RPMI8226 (cell line): ENCODE measurements at regions not wholly inside any gene's neighbourhood (a gene's known extent, or its start where the extent isn't known, plus 50 kb on each side); places are given as distances from the start of the nearest gene placed in this dataset.
A peak's percentile ranks its signal among the peaks of the same experiment; 100 is the strongest.
"Not testable (repeated sequence)": the region's sequence is repeated elsewhere in the genome, so short reads cannot be mapped to it uniquely, and the experiment has no call there.

ENCODE experiments used
- DNase-seq: peaks from one replicate; pipeline ENCODE4 v3.0.0-alpha.2; 2015

GRCh38 chr10:25724241-25724640 is 209.8 kb upstream of the MYO3A start:
- DNase-seq = no peak

- peak; percentile 61 for DNase-seq
Observed at GRCh38 chr10:25725917-25726716, 207.9 kb upstream of the MYO3A start.

GRCh38 chr10:25738776-25739175 is 195.3 kb upstream of the MYO3A start:
- no peak for DNase-seq

- DNase-seq = no peak
Observed at GRCh38 chr10:25743832-25744231, 190.2 kb upstream of the MYO3A start.

- DNase-seq = no peak
Observed at GRCh38 chr10:25744574-25744973, 189.5 kb upstream of the MYO3A start.

GRCh38 chr10:25745976-25746375 is 188.1 kb upstream of the MYO3A start:
- DNase-seq = no peak

GRCh38 chr10:25747084-25747483 is 186.9 kb upstream of the MYO3A start:
- DNase-seq = no peak

GRCh38 chr10:25748509-25748908 is 185.5 kb upstream of the MYO3A start:
- DNase-seq = no peak

GRCh38 chr10:25753776-25754175 is 180.3 kb upstream of the MYO3A start:
- no peak for DNase-seq

- not testable (repeated sequence) for DNase-seq
Observed at GRCh38 chr10:25755874-25756273, 178.2 kb upstream of the MYO3A start.

GRCh38 chr10:25756784-25757183 is 177.2 kb upstream of the MYO3A start:
- DNase-seq = no peak

GRCh38 chr10:25758041-25758457 is 176.0 kb upstream of the MYO3A start:
- peak; percentile 40 for DNase-seq

- DNase-seq = no peak
Observed at GRCh38 chr10:25758511-25758910, 175.5 kb upstream of the MYO3A start.

GRCh38 chr10:25761937-25762336 is 172.1 kb upstream of the MYO3A start:
- no peak for DNase-seq

- DNase-seq = no peak
Observed at GRCh38 chr10:25766213-25766612, 167.8 kb upstream of the MYO3A start.

GRCh38 chr10:25766687-25767221 is 167.3 kb upstream of the MYO3A start:
- DNase-seq = no peak

GRCh38 chr10:25768167-25768566 is 165.9 kb upstream of the MYO3A start:
- DNase-seq = no peak

GRCh38 chr10:25778646-25779045 is 155.4 kb upstream of the MYO3A start:
- no peak for DNase-seq

GRCh38 chr10:25786161-25786560 is 147.9 kb upstream of the MYO3A start:
- no peak for DNase-seq

- DNase-seq = no peak
Observed at GRCh38 chr10:25786899-25787298, 147.1 kb upstream of the MYO3A start.

GRCh38 chr10:25797888-25798429 is 136.1 kb upstream of the MYO3A start:
- no peak for DNase-seq

GRCh38 chr10:25804505-25804904 is 129.5 kb upstream of the MYO3A start:
- peak; percentile 67 for DNase-seq

GRCh38 chr10:25805986-25806385 is 128.0 kb upstream of the MYO3A start:
- no peak for DNase-seq

GRCh38 chr10:25808372-25808771 is 125.7 kb upstream of the MYO3A start:
- DNase-seq = no peak
